ENCODE measurements at regions not wholly inside any gene's neighbourhood (a gene's known extent, or its start where the extent isn't known, plus 50 kb on each side); places are given as distances from the start of the nearest gene placed in this dataset.
"Not testable (repeated sequence)": the region's sequence is repeated elsewhere in the genome, so short reads cannot be mapped to it uniquely, and the experiment has no call there.

DNA sequence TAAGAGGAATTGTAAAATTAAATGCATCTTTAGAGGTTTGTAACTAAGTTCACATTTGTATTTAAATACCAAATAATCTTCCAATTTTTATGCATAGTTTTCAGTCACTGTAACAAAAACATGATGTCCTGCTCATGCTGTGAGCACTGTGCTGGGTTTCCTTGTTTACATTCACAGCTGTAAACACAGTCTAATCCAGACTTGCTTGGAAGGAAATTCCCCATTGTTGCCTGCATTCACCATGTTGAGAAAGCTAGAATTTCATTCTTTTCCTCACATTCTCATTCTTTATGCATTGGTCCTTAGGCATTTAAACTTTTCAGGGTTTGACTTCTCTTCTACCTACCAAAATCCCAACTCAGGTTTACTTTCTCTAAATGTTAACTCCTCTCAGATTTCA, 242.0 kb upstream of the TBX18 start:
- DNase-seq (ENCODE audit: low read depth): no peak
- H3K4me3 ChIP-seq (ENCODE audit: low read length): no peak overlapping the region
- TF ChIP-seq, protein P1, sequence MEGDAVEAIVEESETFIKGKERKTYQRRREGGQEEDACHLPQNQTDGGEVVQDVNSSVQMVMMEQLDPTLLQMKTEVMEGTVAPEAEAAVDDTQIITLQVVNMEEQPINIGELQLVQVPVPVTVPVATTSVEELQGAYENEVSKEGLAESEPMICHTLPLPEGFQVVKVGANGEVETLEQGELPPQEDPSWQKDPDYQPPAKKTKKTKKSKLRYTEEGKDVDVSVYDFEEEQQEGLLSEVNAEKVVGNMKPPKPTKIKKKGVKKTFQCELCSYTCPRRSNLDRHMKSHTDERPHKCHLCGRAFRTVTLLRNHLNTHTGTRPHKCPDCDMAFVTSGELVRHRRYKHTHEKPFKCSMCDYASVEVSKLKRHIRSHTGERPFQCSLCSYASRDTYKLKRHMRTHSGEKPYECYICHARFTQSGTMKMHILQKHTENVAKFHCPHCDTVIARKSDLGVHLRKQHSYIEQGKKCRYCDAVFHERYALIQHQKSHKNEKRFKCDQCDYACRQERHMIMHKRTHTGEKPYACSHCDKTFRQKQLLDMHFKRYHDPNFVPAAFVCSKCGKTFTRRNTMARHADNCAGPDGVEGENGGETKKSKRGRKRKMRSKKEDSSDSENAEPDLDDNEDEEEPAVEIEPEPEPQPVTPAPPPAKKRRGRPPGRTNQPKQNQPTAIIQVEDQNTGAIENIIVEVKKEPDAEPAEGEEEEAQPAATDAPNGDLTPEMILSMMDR (conservative IDR thresholded peaks at IDR 0.05; ENCODE audit: low read length): no peak

DNA sequence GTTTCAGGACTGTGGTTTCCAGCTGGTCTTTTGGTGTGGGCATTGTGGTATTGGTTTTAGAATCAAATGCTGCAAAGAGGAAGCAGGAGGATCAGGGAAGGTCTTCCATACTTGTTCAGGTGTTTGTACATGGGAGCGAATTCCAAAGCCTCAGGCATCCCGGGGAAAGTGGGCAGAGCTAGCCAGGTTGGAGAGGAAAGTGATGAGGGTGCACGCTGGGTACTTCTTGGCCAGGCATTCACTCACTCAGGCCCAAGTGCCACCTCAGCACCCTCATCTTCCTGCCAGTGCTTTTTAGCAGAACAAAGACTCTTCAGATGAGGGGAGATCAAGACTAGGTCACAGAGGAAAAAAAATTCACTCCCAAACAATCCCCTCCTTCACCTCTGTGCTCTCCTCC, 241.1 kb upstream of the TBX18 start:
- TF ChIP-seq, protein P1 (conservative IDR thresholded peaks at IDR 0.05; ENCODE audit: low read length): no peak
- no peak for DNase-seq (ENCODE audit: low read depth)
- no peak overlapping the region for H3K4me3 ChIP-seq (ENCODE audit: low read length)

DNA sequence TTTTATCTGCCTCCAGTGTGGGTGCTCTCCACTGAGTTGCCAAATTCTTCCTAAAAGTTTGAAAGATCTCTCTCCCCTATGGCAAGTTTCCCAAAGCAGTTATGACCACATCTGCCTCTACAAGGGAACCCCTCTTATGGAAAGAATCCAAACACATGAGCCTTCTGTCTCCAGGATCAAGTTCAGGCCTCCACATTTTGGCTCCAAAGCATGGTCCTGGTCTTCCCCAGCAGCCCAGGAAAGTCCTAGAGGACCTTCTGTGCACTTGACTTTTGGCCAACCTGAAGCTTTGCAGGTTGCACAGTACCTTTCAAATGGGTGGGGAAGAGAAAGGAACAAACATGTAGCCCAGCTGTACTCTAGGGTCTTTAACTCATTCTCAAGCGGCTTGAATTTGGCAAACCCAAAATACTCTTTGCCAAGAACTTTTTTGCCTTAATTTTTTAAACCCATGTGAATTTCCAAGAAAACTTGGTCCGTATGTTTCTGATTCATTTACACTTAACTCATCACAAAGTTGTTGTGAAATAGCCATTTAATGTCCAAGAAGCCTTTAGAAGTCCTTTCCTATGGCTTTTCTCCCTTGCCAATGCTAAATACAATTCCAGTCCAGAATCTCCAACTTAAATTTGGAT, 240.1 kb upstream of the TBX18 start:
- peak; percentile 32 for DNase-seq (ENCODE audit: low read depth)
- no peak overlapping the region for H3K4me3 ChIP-seq (ENCODE audit: low read length)
- TF ChIP-seq, protein P1 (conservative IDR thresholded peaks at IDR 0.05; ENCODE audit: low read length): no peak

DNA sequence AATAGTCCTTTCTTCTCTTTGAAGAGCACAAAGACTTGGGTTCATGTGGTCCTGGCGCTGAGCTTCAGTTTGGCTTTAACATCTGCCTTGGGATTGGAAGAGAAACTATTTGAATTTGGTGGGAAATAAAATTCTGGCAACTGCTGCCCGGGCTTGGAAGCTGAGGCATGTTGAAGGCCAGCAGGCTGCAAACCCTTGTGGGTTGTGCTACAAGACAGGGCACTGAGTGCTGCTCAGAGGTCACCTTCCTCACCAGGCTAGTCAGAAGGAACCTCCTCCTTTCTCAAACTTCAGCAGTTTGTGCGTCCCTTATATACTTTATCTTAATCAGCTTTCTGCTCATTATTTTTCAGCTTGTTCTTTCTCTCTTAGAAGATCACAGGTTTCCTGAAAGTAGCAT, 238.4 kb upstream of the TBX18 start:
- TF ChIP-seq, protein P1 (conservative IDR thresholded peaks at IDR 0.05; ENCODE audit: low read length): no peak

DNA sequence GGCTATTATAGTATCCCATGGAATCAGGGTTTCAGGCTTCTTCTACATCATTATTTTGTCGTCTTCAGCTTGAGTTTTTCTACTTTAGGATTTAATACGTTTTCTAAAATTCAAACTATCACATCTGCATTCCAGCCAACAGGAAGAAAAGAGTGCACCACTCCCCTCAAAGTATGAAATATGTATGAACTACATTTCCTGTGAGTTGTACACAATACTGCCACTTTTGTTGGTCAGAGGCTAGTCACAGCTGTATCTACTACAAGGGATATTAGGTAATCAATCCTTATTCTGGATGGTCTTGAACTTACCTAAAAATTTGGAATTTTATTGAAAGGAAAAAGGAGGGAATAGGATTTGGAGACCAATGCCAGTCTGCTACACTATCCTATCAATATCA, 235.6 kb upstream of the TBX18 start:
- TF ChIP-seq, protein P1 (conservative IDR thresholded peaks at IDR 0.05; ENCODE audit: low read length): no peak

More for the DNA sequence above, 238.4 kb upstream of the TBX18 start:
- DNase-seq (ENCODE audit: low read depth): no peak
- no peak overlapping the region for H3K4me3 ChIP-seq (ENCODE audit: low read length)

DNA sequence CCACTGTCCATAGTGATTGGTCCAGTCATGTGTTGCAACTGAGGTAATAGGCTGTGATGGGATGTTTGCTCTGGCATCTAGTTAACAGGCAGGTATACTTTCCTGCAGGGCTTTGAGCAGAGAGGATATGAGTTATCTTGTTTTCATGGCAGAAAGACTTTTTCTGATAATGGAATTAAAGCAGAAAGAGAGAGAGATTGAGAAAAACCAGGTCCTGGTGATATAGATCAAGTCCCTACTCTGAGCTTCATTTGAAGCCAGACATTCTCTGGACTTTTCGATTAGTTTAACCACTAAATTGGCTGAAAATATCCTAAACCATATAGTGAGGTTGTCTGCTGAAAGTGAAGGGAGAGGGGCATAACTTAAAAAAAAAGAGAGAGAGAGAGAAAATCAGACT, 233.8 kb upstream of the TBX18 start:
- H3K4me3 ChIP-seq (ENCODE audit: low read length): no peak overlapping the region
- DNase-seq (ENCODE audit: low read depth): no peak
- TF ChIP-seq, protein P1 (conservative IDR thresholded peaks at IDR 0.05; ENCODE audit: low read length): no peak

More for the DNA sequence above, 235.6 kb upstream of the TBX18 start:
- H3K4me3 ChIP-seq (ENCODE audit: low read length): no peak overlapping the region
- no peak for DNase-seq (ENCODE audit: low read depth)

DNA sequence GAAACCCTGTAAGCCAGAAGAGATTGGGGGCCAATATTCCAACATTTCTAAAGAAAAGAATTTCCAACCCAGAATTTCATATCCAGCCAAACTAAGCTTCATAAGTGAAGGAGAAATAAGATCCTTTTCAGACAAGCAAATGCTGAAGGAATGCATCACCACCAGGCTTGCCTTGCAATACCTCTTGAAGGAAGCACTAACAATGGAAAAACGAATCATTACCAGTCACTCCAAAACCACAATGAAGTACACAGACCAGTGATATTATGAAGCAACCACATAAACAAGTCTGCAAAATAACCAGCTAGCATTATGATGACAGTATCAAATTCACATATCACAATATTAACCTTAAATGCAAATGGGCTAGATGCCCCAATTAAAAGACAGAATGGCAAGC, 224.4 kb upstream of the TBX18 start:
- not testable (repeated sequence) for DNase-seq (ENCODE audit: low read depth)

DNA sequence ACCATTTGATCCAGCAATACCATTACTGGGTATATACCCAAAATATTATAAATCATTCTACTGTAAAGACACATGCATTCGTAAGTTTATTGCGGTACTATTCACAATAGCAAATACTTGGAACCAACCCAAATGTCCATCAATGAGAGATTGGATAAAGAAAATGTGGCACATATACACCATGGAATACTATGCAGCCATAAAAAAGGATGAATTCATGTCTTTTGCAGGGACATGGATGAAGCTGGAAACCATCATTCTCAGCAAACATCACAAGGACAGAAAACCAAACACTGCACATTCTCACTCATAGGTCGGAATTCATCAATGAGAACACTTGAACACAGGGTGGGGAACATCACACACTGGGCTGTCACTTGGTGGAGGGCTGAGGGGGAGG, 221.1 kb upstream of the TBX18 start:
- H3K4me3 ChIP-seq (ENCODE audit: low read length); DNase-seq (ENCODE audit: low read depth): not testable (repeated sequence)

More for the DNA sequence above, 224.4 kb upstream of the TBX18 start:
- H3K4me3 ChIP-seq (ENCODE audit: low read length): not testable (repeated sequence)
